Right forelimb (tissue), 1 donor: ENCODE measurements at regions not wholly inside any gene's neighbourhood (a gene's known extent, or its start where the extent isn't known, plus 50 kb on each side); places are given as distances from the start of the nearest gene placed in this dataset.

Experiments
- DNase-seq: peaks from one replicate; pipeline ENCODE4 v3.0.0-alpha.2; 2018

- DNase-seq = no peak
Observed at GRCh38 chr9:7859701-7860334, 60.2 kb upstream of the DMAC1 start.

DNA sequence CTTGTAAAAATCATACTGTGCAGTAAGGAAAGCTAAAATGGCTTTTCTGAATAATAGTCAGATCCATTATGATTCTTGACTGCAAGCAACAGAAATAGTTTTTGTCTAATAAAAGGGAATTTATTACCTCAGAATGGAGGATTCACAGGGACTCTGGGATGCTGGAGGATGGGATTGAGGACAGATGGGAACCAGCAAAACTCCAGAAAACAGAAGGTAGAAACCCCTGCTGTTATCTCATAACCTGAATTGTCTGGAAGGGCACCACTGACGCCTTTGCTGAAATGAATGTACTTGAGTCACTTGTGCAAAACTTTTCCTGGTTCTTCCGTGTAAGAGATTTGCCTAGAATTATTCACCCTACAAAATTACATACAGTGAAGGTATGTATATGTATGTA lies 58.6 kb upstream of the DMAC1 start:
- no peak for DNase-seq

GRCh38 chr9:7854763-7855162 lies 55.2 kb upstream of the DMAC1 start:
- no peak for DNase-seq
